ENCODE measurements at regions not wholly inside any gene's neighbourhood (a gene's known extent, or its start where the extent isn't known, plus 50 kb on each side); places are given as distances from the start of the nearest gene placed in this dataset.

DNA sequence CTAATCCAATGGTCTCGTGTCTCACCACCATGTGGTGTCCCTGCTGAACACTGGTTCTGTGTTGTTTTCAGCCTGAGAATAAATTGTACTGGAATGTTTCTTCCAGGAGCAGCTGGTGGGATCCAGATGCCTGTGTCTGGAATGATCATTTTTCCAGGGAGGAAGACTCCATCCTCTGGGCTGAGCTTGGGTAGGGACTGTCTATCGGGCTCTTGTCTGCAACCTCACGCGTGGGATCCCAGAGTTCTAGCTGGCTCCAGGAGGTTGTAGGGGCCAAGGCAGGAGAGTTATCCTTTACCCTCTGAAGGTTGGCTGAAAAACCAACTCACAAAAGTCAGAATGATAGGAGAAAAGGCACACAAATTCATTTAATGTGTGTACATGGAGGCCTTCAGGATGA lies 144.1 kb upstream of the B3GAT1 start:
- intact Hi-C loops (cut with micrococcal nuclease), result no loop called here
- no peak overlapping the region for H3K9ac ChIP-seq (ENCODE audit: low read length)
- H3K4me3 ChIP-seq (ENCODE audit: control extremely low read depth in 1 of 5, extremely low read depth in 1 of 5, insufficient read depth in 1 of 5, low read depth in 2 of 5, low read length in 4 of 5), result no peak overlapping the region
- WGBS (ENCODE audit: insufficient coverage), result 100% methylated on average over 4 of the region's 4 CpGs
- TF ChIP-seq, protein P1, sequence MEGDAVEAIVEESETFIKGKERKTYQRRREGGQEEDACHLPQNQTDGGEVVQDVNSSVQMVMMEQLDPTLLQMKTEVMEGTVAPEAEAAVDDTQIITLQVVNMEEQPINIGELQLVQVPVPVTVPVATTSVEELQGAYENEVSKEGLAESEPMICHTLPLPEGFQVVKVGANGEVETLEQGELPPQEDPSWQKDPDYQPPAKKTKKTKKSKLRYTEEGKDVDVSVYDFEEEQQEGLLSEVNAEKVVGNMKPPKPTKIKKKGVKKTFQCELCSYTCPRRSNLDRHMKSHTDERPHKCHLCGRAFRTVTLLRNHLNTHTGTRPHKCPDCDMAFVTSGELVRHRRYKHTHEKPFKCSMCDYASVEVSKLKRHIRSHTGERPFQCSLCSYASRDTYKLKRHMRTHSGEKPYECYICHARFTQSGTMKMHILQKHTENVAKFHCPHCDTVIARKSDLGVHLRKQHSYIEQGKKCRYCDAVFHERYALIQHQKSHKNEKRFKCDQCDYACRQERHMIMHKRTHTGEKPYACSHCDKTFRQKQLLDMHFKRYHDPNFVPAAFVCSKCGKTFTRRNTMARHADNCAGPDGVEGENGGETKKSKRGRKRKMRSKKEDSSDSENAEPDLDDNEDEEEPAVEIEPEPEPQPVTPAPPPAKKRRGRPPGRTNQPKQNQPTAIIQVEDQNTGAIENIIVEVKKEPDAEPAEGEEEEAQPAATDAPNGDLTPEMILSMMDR (IDR thresholded peaks at IDR 0.05), result no peak
- TF ChIP-seq EZH2 (IDR thresholded peaks at IDR 0.05; ENCODE audit: borderline replicate concordance, insufficient read depth, low read depth, low read length, poor library complexity, severe bottlenecking), result no peak
- no peak overlapping the region for H2AFZ ChIP-seq (ENCODE audit: insufficient read depth, low read depth, low read length, poor library complexity, severe bottlenecking)
- H4K20me1 ChIP-seq (ENCODE audit: control insufficient read depth, insufficient read depth, low read length, poor library complexity, severe bottlenecking), result no peaks in the 10 kb centered on the region
- no peak for DNase-seq
- Mint-ChIP-seq H3K27ac (no peak overlapping the region), H3K27me3 (peaks cover 7% of the 10 kb centered on the region), H3K4me1 (peaks cover 2% of the 10 kb centered on the region), H3K9me3 (ENCODE audit: insufficient read depth) (no peaks in the 10 kb centered on the region), H3K4me3 (no peak overlapping the region)
- H3K9me3 ChIP-seq (ENCODE audit: control extremely low read depth in 1 of 3, control insufficient read depth in 2 of 3, insufficient read depth in 1 of 3, low read length in 2 of 3), result peaks cover 0 to 7% (median 0%) of the 10 kb centered on the region in 3 donors
- H3K4me1 ChIP-seq (ENCODE audit: control insufficient read depth in 2 of 2, insufficient read depth in 2 of 2, low read length in 2 of 2), result peaks cover 0 to 14% of the 10 kb centered on the region in 2 donors
- ChIA-PET POLR2A (no interaction called here), CTCF (no interaction called here)
- no peak overlapping the region for H3K4me2 ChIP-seq (replicated peaks; ENCODE audit: low read depth, low read length, poor library complexity, severe bottlenecking)
- no peaks in the 10 kb centered on the region for H3K36me3 ChIP-seq (replicated peaks in 1 of 2; ENCODE audit: control extremely low read depth in 1 of 2, control insufficient read depth in 1 of 2, extremely low read depth in 1 of 2, insufficient read depth in 2 of 2, low read length in 1 of 2)
- H3K27ac ChIP-seq (ENCODE audit: low read length in 2 of 2), result no peak overlapping the region
- no peak for ATAC-seq (ENCODE audit: low read depth)
- H3K79me2 ChIP-seq (ENCODE audit: control insufficient read depth, insufficient read depth, low read length), result no peaks in the 10 kb centered on the region
- peaks cover 0 to 5% (median 1%) of the 10 kb centered on the region in 4 experiments for H3K27me3 ChIP-seq (replicated peaks in 1 of 4; ENCODE audit: control extremely low read depth in 1 of 4, control insufficient read depth in 3 of 4, insufficient read depth in 4 of 4, low read length in 3 of 4)

GRCh38 chr11:134555510-134555909 lies 143.5 kb upstream of the B3GAT1 start:
- 94% methylated on average over 4 of the region's 7 CpGs for WGBS (ENCODE audit: insufficient coverage)
- H3K27me3 Mint-ChIP-seq, result peaks cover 7% of the 10 kb centered on the region
- Histone ChIP-seq H3K27me3 (replicated peaks in 1 of 4; ENCODE audit: control extremely low read depth in 1 of 4, control insufficient read depth in 3 of 4, insufficient read depth in 4 of 4, low read length in 3 of 4) (peaks cover 0 to 5% (median 1%) of the 10 kb centered on the region in 4 experiments), H3K27ac (ENCODE audit: low read length in 2 of 2) (no peak overlapping the region), H3K4me1 (ENCODE audit: control insufficient read depth in 2 of 2, insufficient read depth in 2 of 2, low read length in 2 of 2) (peaks cover 0 to 14% of the 10 kb centered on the region in 2 donors), H3K9ac (ENCODE audit: low read length) (no peak overlapping the region), H4K20me1 (ENCODE audit: control insufficient read depth, insufficient read depth, low read length, poor library complexity, severe bottlenecking) (no peaks in the 10 kb centered on the region), H3K9me3 (ENCODE audit: control extremely low read depth in 1 of 3, control insufficient read depth in 2 of 3, insufficient read depth in 1 of 3, low read length in 2 of 3) (peaks cover 0 to 7% (median 0%) of the 10 kb centered on the region in 3 donors), H3K4me2 (replicated peaks; ENCODE audit: low read depth, low read length, poor library complexity, severe bottlenecking) (no peak overlapping the region), H2AFZ (ENCODE audit: insufficient read depth, low read depth, low read length, poor library complexity, severe bottlenecking) (no peak overlapping the region), H3K4me3 (ENCODE audit: control extremely low read depth in 1 of 5, extremely low read depth in 1 of 5, insufficient read depth in 1 of 5, low read depth in 2 of 5, low read length in 4 of 5) (no peak overlapping the region), H3K79me2 (ENCODE audit: control insufficient read depth, insufficient read depth, low read length) (no peaks in the 10 kb centered on the region), H3K36me3 (replicated peaks in 1 of 2; ENCODE audit: control extremely low read depth in 1 of 2, control insufficient read depth in 1 of 2, extremely low read depth in 1 of 2, insufficient read depth in 2 of 2, low read length in 1 of 2) (no peaks in the 10 kb centered on the region)
- ChIA-PET CTCF (no interaction called here), POLR2A (no interaction called here)
- H3K9me3 Mint-ChIP-seq (ENCODE audit: insufficient read depth), result no peaks in the 10 kb centered on the region
- DNase-seq, result no peak
- peaks cover 1% of the 10 kb centered on the region for H3K4me1 Mint-ChIP-seq
- no peak overlapping the region for H3K27ac Mint-ChIP-seq
- TF ChIP-seq, protein P1 (IDR thresholded peaks at IDR 0.05), result no peak
- TF ChIP-seq EZH2 (IDR thresholded peaks at IDR 0.05; ENCODE audit: borderline replicate concordance, insufficient read depth, low read depth, low read length, poor library complexity, severe bottlenecking), result no peak
- no peak for ATAC-seq (ENCODE audit: low read depth)
- H3K4me3 Mint-ChIP-seq, result no peak overlapping the region
- intact Hi-C loops (cut with micrococcal nuclease), result no loop called here
